ENCODE measurements at regions not wholly inside any gene's neighbourhood (a gene's known extent, or its start where the extent isn't known, plus 50 kb on each side); places are given as distances from the start of the nearest gene placed in this dataset.

GRCh38 chr14:64639340-64639821, 64.8 kb upstream of the PLEKHG3 start:
- DNase-seq: peak; percentile 35

DNA sequence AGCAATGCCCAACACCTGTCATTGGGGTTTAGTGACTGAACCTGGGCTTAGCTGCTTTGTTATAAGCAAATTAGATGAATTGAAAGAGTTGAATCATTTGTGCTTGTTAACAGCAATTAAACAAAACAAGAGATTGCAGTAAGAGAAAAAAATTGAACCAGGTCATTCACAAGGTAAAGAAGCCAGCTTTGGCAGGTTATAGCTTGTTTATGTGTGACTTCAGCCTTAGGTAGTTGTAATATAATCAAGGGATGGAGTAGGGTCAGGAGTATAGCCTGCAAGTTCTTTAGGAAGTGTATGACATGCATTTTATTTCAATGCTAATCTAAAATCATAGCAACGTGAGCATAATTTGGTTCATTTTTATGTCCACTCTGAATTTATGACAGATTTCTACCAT, 63.4 kb upstream of the PLEKHG3 start:
- DNase-seq: no peak

DNA sequence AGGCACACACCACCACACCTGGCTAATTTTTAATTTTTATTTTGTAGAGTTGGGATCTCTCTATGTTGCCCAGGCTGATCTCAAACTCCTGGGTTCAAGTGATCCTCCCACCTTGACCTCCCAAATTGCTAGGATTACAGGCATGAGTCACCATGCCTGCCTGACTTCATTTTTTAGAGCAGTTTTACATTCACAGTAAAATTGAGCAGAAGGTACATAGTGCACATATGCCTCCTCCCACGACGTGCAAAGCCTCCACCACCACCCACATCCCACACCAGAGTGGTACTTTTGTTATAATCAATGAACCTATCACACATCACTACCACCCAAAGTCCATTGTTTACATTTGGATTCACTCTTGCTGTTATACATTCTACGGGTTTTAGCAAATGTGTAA, 62.5 kb upstream of the PLEKHG3 start:
- DNase-seq: no peak

DNA sequence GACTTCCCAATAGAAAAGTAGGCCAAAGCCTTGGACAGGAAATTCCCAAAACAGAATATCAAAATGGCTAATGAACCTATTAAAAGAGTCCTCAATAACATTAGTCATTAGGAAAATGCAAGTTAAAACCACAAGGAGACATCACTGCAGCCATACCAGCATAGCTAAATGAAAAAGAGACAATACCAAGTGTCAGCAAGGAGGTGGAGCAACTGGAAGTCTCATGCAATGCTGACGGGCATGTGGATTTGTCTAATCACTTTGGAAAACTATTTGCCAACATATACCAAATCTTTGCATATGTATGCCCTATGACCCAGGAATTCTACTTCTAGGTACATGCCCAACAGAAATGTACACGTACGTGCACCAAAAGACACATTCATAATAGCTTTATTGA, 60.5 kb upstream of the PLEKHG3 start:
- DNase-seq: no peak

DNA sequence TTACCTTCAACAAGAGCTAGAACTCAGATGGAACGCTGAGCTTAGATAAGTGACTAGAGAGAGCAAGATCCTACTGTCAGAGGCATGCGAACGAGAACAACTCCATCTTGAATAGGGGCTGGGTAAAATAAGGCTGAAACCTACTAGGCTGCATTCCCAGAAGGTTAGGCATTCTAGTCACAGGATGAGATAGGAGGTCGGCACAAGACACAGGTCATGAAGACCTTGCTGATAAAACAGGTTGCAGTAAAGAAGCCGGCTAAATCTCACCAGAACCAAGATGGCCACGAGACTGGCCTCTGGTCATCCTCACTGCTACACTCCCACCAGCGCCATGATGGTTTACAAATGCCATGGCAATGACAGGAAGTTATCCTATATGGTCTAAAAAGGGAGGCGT, 59.6 kb upstream of the PLEKHG3 start:
- no peak for DNase-seq

- DNase-seq: peak; percentile 85
These were observed 58.9 kb upstream of the PLEKHG3 start for GRCh38 chr14:64645220-64645892.

GRCh38 chr14:64646103-64646502, 58.1 kb upstream of the PLEKHG3 start:
- no peak for DNase-seq

DNA sequence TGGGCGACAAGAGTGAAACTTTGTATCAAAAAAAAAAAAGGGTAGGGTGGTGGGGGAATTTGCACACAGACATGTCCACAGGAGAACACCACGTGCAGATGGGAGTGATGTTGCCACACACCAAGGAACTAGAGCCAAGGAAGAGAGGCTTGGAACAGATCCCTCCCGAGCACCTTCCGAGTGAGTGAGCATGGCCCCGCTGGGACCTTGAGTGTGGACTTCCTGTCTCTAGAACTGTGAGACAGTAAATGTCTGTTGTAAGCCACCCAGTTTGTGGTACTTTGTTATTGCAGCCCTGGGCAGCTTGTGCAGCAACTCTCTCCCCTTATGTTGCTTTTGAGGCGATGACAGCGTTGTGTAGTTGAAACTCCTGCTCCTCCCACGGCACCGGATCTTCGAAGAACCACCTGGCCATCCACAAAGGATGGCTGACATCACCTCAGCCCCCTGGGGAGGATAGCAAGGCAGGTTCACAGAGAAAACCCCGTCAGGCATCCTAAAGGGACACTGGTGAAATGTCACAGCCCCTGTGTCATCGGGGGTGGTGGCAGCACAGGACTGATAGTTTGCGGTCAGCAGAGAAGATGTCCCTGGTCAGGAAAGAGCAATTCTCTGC, 54.7 kb upstream of the PLEKHG3 start:
- DNase-seq: no peak

DNA sequence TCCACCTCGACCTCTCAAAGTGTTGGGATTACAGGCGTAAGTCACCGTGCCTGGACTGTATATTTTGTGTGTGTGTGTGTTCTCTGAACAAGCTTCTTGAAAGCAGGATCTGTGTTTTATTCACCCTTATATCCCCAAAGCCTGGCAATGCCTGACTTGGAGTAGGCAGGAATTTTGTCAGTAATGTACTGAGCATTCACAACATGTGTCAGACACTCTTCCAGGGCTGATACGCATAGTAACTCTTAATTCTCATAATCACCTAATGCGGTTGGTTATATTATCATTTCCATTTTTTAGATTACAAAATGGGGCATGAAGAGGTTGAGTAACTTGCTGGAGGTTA, 50.4 kb upstream of the PLEKHG3 start:
- no peak for DNase-seq

DNA sequence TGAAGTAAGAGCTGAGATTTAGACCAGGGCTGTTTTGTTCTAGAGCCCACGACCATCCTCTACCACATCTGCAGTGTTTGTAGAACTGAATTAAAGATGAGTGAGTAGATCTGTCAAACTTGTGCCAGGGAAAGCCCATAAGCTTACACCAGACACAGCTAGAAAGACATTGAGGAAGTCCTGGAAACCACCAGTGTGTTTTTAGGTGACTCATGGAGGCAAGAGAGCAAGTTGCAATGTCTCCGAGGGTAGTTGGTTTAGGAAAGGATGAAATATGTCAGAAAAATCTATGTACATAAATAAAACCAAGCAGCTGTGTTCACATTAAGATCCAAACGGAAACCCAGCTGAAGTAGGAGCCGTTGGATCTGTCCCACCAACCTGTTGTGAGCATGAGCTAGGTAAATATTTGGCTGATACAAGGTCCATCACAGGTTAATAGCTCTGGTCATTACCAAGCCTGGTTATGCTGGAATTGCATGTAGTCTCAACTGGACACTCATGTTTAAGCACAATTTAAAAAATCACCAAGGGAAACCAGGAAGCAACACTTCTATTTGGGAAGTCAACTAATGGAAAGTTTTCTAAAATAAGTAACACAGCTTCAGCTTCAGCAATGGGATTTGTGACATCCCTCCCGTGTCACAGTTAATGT, 49.9 kb upstream of the PLEKHG3 start:
- peak; percentile 69 for DNase-seq
